HG03442 (cell line): ENCODE measurements at regions not wholly inside any gene's neighbourhood (a gene's known extent, or its start where the extent isn't known, plus 50 kb on each side); places are given as distances from the start of the nearest gene placed in this dataset.
A peak's percentile ranks its signal among the peaks of the same experiment; 100 is the strongest.

Source experiments
- ATAC-seq: cut with Tn5 transposase; IDR thresholded peaks from one replicate; pipeline ENCODE4 v1.9.1; 2021; ENCODE audit warnings: mild to moderate bottlenecking, moderate library complexity; ENCODE audit not compliant: unreplicated experiment

DNA sequence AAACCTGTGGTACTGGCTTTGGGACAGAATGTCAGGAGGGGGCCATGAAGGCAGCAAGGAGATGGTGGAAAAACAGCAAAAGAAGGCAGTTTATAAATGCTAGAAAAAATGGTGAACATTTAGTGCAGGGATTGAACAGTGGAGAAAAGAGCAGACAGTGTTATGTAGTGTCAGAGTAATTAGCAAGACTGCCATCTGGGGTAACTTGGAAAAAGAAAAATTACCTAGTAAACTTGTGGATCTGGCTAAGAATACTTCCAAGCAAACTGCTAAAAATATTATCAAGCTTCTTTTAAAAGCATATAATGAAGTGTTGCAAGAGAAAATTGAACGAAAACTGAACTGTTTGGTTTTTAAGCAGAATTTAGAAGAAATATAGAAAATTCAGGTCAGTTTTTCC, 267.8 kb downstream of the INSIG2 start:
- no peak for ATAC-seq

DNA sequence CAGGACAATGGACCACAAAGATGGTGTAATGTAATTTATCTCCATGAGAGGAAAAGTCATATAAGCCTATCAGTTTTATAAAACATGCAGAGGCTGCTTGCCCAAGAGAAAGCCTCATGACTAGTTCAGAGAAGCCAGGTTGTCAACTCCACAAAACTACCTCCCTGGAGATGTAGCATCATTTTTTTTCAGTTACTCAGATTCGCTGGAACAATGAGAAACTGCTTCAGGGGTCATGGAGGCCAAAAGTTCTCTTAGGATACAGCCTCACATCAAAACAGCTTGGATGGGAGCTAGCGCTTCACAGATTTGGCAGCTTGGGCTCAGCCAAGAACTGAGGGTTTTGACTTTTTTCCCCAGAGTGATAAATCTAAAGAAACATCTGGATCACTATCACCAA, 263.5 kb downstream of the INSIG2 start:
- no peak for ATAC-seq

DNA sequence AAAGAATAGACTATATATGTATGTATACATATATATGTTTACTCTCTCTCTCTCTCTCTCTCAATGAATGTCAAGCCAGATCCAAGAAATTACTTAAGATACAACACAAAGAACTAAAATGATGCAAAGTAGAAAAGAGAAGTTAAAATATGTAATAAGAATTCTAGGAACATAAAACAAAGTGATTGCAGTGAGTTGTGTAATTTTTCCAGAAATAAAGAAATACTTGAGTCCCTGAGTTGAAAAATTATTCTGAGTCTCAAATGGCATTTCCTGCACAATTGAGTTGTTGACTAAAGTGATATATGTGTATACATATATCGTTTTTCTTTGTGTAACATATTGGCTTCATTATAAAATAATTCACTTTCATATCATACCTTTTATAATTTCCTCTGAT, 262.4 kb downstream of the INSIG2 start:
- no peak for ATAC-seq

DNA sequence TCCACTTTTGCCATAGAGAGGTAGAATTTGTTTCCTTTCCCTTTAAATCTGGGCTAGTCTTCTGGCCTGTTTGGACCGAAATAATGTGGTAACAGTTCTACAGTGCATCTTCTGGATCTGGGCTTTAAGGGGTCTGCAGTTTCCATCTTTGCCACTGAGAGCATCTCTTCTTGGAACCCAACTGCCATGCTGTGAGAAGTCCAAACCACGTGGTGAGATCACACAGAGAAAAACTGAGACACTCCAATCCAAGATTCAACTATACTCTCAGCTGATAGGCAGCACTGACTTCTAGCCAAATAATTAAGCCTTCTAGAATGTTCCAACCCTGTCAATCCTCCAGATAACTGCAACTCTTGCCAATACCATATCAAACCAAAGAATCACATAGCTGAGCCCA, 261.1 kb downstream of the INSIG2 start:
- ATAC-seq = no peak

DNA sequence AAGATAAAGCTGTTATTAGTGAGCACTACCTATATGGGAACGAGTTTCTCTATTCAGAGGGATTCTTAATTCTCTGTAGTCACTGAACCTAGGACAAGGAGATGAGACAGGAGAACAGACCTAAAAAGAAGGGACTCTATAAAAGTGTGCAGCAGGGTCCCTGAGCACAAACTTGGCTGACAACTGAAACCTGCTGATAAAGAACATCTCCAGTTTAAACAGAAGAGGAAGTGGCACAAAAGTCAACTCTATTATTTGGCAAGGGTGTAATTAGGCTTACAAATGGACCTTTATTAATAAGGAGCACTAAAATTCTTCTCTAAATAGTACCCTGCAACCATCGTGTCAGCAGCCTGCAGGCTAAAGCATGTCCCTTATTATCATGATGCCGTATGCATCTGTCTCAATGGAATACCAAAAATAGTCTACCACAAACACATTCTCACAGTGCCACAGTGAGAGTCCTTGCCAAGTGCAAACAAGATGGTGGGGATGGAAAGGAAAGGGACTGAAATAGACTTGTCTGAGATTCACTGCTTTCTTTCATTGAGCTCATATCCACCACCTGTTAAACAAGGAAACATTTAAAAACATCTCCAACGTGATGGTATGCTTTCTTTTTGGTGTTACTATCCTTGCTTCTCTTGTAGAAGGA, 260.2 kb downstream of the INSIG2 start:
- no peak for ATAC-seq

DNA sequence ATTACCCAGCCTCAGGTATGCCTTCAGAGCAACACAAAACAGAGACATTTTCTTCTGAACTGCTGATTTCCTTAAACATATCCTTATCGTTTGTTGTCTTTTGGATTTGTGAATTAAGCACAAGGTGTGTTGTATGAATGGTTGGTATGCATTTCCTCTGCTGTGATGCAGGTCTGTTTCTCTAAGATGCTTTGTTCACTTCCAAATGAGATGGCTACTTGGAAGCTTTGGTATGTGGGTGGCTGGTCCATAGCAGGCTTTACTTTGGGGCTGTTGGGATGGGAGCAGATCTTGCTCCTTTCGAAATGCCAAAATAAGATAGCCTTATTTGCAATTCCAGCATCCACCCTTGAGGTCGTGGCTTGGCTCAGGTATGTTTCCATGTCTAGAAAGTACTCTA, 257.2 kb downstream of the INSIG2 start:
- no peak for ATAC-seq

DNA sequence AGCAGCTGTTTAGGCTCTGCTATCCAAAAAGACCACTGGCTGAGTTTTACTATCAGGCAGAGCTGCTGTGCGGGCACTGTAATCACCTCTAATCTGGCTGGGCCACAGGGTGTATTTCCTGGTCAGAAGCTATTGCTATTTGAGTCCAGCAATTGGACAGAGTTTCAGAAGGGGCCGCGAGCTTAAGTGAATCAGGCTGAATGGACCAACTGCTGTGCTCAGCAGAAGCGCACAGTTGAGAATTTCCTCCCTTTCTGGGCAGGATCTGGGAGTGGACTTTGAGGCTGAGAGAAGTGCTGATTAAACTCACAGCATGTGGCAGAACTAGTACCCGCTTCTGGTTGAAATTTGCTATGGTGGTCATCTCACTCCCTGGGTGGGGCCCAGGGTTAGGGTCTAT, 251.8 kb downstream of the INSIG2 start:
- no peak for ATAC-seq

DNA sequence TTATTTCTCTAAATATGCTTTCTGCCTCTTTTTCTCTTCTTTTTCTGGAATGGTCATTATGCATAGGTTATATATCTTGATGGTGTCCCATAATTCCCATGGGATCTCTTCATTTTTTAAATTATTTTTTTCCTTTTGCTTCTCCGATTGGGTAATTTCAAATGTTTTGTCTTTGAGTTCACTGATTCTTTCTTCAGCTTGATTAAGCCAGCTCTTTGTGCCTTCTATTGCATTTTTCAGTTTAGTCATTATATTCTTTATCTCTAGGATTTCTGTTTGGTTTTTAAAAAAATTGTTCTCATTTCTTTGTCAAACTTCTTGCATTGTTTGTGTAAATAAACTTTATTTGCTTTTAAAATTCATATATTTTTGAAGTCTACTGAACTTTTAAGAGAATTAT, 251.1 kb downstream of the INSIG2 start:
- no peak for ATAC-seq

DNA sequence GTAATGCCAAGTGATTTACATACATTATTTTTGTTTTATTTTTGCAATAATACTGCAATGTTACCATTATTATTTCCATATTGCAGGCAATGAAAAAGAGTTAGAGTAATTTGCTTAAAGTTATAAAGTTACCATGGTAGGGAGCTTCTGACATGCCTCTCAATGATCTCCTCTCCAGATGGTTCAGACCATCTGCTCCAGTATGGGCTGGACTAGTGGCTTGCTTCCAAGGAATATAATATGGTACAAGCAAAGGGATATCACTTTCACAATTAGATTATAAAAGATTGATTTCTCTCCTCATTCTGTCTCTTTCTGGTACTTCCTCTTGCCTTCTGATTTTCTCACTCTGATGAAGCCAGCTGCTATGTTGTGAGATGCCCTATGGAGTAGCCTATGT, 245.4 kb downstream of the INSIG2 start:
- no peak for ATAC-seq

DNA sequence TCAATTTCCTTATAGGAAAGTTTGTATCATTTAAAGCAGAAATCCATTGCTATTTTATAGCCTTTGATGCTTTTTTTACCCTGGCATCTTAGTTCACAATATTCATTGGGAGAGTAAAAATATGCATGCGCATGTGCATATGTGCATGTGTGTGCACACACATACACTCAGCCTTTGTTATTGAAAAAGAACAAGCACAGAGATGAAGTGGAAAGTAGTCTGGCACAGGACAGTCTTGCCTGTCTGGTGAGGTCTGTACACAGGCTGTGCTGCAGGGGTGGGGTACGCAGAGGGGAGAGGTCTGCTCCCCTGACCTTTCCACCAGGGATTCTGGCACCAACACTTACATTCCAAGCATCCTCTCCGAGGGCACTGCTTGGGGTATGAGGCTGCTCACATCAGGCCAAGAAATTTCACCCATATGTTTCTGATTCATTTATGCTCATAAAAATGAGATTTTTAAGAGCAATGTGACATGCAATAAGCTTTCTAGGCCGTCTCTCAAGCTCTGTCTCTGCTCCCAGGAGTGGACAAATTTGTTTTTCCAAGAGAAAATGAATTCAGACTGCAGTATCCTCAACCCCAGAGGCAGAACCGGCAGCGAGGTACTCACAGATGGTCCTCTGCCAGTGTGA, 237.2 kb downstream of the INSIG2 start:
- ATAC-seq = no peak

DNA sequence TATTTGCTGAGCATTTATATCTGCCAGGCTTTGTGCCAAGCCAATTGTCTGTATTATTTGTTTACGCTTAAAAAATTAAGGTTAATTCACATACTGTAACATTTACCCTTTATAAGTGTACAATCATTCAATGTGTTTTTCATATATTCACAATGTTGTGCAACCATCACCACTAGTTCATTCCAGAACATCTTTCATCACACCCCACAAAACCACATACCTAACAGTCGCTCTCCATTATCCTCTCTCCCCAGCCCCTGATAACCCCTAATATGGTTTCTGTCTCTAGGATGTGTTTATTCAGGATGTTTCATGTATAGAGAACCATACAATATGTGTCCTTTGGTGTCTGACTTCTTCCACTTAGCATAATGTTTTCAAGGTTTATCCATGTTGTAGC, 234.1 kb downstream of the INSIG2 start:
- no peak for ATAC-seq

DNA sequence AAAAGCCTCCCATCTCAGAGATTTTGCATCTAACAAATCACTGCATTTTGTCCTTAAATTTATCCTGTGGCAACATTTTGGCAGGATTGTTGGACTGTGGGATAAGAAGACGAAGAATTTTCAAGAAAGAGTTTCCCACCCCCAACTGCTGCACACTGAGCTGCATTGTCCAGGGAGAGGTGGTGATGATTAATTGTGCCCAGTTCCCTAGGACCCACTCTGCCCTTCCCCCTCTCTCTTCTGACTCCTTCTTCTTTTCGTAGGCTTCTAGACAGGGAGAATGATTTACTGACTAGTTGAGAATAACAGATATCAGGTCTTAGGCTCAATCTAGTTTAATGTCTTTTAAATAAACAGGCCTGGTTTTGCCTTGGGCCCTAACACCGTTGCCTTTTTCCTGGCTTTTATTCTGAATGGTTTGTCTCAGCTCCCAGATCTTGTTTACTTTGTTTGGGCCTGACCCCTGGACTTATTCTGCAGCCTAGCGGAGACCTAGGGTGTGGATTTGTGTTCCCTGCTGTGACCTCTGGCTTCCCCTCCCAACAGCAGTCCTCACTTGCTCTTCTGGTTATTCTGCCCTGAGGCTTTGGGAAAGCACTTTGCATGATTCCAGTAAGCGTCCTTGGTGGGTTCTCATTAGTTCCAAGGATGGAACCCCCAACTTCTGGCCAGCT, 233.3 kb downstream of the INSIG2 start:
- ATAC-seq = no peak

DNA sequence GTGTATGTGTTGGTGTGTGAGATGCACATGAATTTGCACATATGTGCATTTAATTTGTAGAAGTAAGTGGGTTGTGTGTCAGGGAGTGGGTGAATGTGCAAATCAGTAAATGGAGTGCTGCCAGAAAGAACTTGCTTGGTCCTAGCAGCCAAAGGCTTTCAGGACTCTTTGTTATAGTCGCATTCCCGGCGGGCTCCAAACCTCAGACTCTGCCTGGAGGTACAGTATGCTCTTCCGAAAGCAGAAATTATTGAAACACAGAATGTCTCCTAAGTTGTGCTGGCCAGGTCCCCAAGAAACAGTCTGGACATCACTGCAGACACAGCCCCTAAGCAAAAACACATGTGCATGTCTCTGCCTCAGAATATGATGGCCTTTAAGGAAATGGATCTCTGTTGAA, 232.4 kb downstream of the INSIG2 start:
- no peak for ATAC-seq

DNA sequence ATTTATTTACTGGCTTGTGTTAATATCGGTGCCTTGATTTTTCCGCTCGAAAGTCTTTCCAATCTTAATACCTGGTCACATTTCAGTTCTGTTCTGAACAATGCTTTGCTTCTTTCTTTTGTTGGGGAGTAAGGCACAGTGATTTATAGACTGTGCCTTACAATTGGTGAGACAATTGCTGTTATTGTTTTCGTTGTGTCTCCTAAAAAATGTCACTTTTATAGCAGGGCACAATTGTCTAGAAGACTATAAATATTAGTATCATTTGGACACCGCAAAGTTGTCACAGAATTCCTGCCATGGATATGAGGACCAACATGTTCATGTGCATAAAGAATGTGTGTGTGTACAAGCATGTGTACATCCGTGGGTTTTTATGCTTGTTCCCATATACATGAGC, 231.9 kb downstream of the INSIG2 start:
- no peak for ATAC-seq

DNA sequence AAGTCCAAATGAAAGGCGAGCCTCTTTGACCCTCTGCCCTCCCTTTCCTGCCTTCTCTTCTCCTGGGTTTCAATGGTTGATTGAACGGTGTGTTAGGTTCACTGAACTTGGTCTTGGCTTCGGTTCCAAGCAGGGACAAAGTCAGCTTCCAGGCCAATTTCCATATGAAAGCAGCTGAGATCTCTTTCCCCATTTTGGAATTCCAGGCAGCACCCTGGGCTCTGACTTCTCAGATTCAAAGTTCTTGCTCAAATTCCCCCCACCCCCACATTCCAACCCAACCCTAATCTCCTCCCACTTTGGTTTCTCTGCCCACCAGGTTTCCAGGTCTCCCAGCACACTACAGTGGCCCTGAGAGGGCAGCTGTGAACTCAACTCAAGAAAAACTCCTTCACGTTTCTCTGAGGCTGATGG, 231.0 kb downstream of the INSIG2 start:
- ATAC-seq = no peak

DNA sequence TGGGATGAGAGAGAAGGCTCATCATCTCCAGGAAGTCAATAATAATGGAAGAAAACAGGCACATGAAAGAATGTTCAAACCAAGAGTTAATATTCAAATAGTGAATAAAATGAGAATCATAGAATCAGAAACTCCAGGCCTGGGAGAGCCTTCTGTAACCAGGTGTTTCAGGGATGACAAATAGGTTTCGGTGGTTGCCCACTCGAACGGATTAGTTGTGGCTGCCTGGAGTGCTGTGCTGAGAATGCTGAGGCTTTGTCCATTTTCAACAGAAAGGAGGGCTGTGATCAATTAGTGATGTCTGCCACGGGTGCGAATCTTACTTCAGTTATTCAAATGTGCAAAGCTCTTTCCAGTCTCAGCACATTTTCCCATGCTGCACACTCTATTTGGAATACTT, 227.3 kb downstream of the INSIG2 start:
- ATAC-seq = no peak

DNA sequence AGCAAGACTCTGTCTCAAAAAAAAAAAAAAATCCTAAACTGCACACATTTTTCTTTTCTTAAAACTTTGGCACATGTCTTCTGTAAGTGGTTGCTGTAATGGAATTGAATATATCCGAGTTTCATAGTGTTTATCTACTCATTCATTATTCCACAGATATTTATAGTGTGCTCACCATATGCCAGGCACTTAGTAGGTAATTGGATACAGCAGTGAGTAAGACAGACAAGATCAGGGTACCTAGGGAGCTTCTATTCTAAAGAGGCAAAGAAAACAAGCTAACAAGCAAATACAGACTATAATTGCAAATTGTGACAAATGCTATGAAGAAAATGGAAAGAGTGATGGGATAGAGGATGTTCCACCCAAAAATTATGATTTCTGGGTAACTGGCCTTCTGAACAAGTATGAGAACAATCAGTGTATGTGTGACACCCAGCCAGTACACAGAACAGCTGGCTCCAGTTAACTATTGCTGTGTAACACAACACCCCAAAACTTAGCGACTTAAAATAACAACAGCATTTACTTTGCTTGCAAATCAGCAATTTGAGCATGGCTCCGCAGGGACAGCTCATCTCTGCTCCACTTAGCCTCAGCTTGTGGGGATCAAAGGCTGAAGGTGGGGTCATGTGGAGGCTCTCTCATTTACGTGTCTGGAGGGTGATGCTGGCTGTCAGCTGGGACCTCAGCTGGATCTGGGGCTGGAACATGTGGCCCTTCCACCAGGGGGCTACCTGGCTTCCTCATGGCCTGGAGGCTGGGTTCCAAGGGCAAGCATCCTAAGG, 224.9 kb downstream of the INSIG2 start:
- ATAC-seq = no peak

DNA sequence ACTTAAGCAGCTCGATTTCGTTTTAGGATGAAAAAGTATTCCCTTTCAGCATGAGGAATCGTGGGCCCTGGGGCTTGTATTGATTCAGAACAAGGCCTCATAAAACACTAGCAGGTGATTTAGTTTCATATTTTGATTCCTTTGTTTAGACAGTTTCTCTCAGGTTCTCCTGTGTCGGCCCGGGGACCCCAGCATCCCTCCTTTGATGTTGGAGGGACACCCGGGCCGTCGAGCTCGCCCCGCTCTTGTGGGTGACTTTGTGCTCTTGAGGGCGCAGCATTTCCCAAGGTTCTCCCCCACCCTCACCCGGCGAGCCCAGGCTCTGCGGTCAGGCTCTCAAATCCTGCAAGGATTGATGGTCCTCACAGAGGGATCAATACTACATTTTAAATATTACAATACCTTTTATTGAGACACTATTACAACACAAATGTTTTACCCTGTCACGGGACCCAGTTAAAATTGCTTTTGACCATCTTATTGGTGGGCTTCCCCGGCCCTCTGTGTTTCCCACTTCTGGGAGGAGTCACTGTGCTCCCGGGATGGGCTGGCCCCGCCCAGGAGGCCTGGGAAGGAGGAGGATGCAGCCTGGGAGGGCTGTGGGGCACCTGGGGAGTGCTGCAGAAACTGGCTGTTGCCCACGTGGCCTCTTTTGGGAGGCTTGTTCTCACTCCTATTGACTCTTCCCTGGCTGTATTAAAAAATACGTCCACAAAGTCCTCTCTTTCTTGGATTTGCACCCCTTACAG, 222.6 kb downstream of the INSIG2 start:
- no peak for ATAC-seq

DNA sequence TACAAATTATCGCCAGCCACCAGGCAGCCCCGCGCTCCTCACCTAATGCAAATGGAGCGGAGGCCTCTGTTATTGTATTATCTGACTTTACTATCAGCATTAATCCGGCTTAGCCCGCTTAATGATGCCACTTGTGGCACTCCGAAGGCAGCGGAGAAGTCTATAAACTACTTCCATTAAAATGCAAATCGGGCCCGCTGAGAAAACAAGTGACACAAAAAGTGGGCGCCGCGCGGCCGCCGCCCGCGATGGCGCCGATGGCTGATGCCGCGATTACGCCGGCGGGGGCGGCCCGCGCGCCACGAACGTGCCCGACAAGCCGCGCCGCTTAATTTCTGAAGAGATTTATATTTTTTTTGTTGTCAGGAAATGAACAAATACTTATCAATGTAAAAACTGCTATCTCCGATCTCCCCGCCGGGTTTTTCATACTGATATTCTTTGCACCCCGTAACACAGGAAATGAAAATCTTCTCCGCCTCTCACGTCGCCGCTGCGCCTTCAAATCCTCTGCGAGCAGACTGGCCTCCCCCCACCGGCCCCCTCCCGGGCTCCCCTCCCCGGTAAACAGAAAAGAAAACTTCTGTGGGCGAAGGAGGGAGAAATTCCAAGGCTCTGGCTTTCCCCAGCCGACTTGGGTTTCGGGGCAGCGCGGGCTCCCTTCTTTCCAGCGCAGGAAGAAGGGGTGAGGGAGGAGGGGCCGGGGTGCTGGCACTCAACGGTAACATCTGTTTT, 221.8 kb downstream of the INSIG2 start:
- ATAC-seq = peak; percentile 62

DNA sequence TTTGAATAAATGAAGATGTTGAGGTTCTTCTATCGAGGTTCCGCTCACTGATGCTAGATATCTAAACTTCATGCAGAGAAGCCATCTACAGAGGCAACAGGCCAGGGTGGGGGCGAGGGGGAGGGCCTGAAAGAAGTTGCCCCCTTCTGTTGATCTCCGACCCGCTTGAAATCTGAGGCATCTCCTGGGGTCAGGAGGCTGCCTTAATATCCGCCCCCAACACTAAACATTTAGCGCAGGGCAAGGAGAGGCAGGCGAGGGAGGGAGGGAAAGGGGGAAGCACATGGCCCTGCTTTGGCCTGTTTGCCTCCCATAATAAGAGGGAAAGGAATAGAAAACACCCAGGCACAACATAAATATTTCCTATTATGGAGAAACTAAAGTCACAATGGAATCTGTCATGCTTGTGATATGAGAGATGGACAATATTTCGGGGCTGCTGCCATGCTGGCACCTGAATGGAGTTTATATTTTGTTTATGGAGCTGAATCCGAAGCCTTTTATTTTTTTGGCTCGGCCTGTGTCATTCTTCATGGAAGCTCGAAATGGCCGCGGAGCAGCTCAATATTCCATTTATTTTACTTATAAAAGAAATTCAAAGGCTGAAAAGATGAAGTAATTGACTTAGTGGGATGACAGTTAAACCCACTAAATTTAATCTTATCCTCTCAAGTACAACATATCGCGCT, 221.1 kb downstream of the INSIG2 start:
- ATAC-seq = no peak
